Eye (tissue), 1 donor: ENCODE measurements at regions not wholly inside any gene's neighbourhood (a gene's known extent, or its start where the extent isn't known, plus 50 kb on each side); places are given as distances from the start of the nearest gene placed in this dataset.

Experiments used
- DNase-seq: peaks from one replicate; pipeline ENCODE4 v3.0.0-alpha.2; 2015

- peak; percentile 69 for DNase-seq
These were observed 86.0 kb upstream of the ALDH1L1 start for GRCh38 chr3:126266291-126266840.

GRCh38 chr3:126264952-126265351 lies 84.6 kb upstream of the ALDH1L1 start:
- DNase-seq = peak; percentile 2

GRCh38 chr3:126264381-126264780 lies 84.0 kb upstream of the ALDH1L1 start:
- DNase-seq = no peak

GRCh38 chr3:126263971-126264370 lies 83.6 kb upstream of the ALDH1L1 start:
- no peak for DNase-seq

GRCh38 chr3:126263539-126263938 lies 83.2 kb upstream of the ALDH1L1 start:
- DNase-seq = no peak

- DNase-seq = no peak
These were observed 81.8 kb upstream of the ALDH1L1 start for GRCh38 chr3:126262227-126262626.

GRCh38 chr3:126261037-126261436 lies 80.7 kb upstream of the ALDH1L1 start:
- DNase-seq = peak; percentile 64

GRCh38 chr3:126259411-126260391 lies 79.3 kb upstream of the ALDH1L1 start:
- DNase-seq = peak; percentile 60

- no peak for DNase-seq
These were observed 78.3 kb upstream of the ALDH1L1 start for GRCh38 chr3:126258670-126259069.

- no peak for DNase-seq
These were observed 77.6 kb upstream of the ALDH1L1 start for GRCh38 chr3:126257984-126258383.

GRCh38 chr3:126257174-126257573 lies 76.8 kb upstream of the ALDH1L1 start:
- DNase-seq = no peak

- no peak for DNase-seq
These were observed 75.9 kb upstream of the ALDH1L1 start for GRCh38 chr3:126256251-126256650.

GRCh38 chr3:126253072-126253471 lies 72.7 kb upstream of the ALDH1L1 start:
- no peak for DNase-seq

- no peak for DNase-seq
These were observed 72.0 kb upstream of the ALDH1L1 start for GRCh38 chr3:126252373-126252772.

- DNase-seq = peak; percentile 87
These were observed 65.7 kb upstream of the ALDH1L1 start for GRCh38 chr3:126245811-126246727.
